GM23338 (cell line): ENCODE measurements at regions not wholly inside any gene's neighbourhood (a gene's known extent, or its start where the extent isn't known, plus 50 kb on each side); places are given as distances from the start of the nearest gene placed in this dataset.
"Not testable (repeated sequence)": the region's sequence is repeated elsewhere in the genome, so short reads cannot be mapped to it uniquely, and the experiment has no call there.

Experiments
- CREB1 ChIP-seq: fragments of 250-450 bp; sonication (Bioruptor Pico); IDR thresholded peaks from 2 replicates; pipeline ENCODE4 v1.5.0; 2020; ENCODE audit warnings: low read depth, mild to moderate bottlenecking, moderate library complexity
- EZH2 ChIP-seq: fragments of 200-600 bp; sonication (generic); IDR thresholded peaks from one replicate; pipeline ENCODE4 v1.8.0; 2017; ENCODE audit warnings: antibody characterized with exemption, mild to moderate bottlenecking, low read depth; ENCODE audit not compliant: unreplicated experiment
- EZH2phosphoT487 ChIP-seq: fragments of 200-600 bp; sonication (generic); IDR thresholded peaks from one replicate; pipeline ENCODE4 v1.8.1; 2018; ENCODE audit warnings: antibody characterized with exemption; ENCODE audit not compliant: unreplicated experiment
- POLR2AphosphoS5 ChIP-seq: IDR thresholded peaks from 2 replicates; pipeline ENCODE4 v1.6.1; 2016; ENCODE audit warnings: antibody characterized with exemption, low read depth
- ZNF114 ChIP-seq: fragments of 250-450 bp; sonication (Bioruptor Pico); IDR thresholded peaks from 2 replicates; pipeline ENCODE4 v1.5.0; 2020; ENCODE audit warnings: mild to moderate bottlenecking, moderate library complexity
- TF ChIP-seq, protein P1 (sequence below): IDR thresholded peaks from one replicate; pipeline ENCODE4 v1.6.1; 2018; ENCODE audit warnings: antibody characterized with exemption; ENCODE audit not compliant: unreplicated experiment
- TF ChIP-seq, protein P2 (sequence below), 2 experiments: fragments of 200-600 bp in 1 of 2; sonication (generic) in 1 of 2; conservative IDR thresholded peaks; 2 replicates each; pipeline versions ENCODE4 v1.5.1 to v1.6.1; 2016 to 2017; ENCODE audit warnings: antibody characterized with exemption in 2 of 2, low read depth in 2 of 2, mild to moderate bottlenecking in 2 of 2, moderate library complexity in 1 of 2
- TF ChIP-seq, protein P3 (sequence below): IDR thresholded peaks from 2 replicates; pipeline ENCODE4 v1.6.1; 2016; ENCODE audit warnings: antibody characterized with exemption
- TF ChIP-seq, protein P4 (sequence below): fragments of 250-450 bp; sonication (Bioruptor Pico); IDR thresholded peaks from 2 replicates; pipeline ENCODE4 v1.5.0; 2020; ENCODE audit warnings: mild to moderate bottlenecking, moderate library complexity

DNA sequence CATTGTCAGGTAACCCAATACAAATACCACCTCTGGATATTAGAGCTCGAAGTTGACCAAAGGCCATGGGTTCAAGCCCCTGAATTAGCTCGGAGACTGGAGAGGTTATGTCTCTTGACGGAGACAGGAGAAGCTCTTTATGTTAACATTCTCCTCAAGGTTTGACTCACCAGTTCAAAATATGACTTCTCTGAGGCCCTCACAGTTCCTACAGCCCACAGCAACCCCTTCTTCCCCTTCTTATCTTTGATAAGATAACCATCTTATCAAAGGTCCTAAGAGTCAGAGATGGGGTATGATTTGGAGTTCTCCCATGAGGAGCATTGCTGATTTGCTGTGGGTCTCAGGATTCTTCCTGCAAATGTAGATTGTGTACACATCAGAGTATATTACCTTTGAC is 246.6 kb downstream of the UBE2NL start:
- TF ChIP-seq, protein P1, sequence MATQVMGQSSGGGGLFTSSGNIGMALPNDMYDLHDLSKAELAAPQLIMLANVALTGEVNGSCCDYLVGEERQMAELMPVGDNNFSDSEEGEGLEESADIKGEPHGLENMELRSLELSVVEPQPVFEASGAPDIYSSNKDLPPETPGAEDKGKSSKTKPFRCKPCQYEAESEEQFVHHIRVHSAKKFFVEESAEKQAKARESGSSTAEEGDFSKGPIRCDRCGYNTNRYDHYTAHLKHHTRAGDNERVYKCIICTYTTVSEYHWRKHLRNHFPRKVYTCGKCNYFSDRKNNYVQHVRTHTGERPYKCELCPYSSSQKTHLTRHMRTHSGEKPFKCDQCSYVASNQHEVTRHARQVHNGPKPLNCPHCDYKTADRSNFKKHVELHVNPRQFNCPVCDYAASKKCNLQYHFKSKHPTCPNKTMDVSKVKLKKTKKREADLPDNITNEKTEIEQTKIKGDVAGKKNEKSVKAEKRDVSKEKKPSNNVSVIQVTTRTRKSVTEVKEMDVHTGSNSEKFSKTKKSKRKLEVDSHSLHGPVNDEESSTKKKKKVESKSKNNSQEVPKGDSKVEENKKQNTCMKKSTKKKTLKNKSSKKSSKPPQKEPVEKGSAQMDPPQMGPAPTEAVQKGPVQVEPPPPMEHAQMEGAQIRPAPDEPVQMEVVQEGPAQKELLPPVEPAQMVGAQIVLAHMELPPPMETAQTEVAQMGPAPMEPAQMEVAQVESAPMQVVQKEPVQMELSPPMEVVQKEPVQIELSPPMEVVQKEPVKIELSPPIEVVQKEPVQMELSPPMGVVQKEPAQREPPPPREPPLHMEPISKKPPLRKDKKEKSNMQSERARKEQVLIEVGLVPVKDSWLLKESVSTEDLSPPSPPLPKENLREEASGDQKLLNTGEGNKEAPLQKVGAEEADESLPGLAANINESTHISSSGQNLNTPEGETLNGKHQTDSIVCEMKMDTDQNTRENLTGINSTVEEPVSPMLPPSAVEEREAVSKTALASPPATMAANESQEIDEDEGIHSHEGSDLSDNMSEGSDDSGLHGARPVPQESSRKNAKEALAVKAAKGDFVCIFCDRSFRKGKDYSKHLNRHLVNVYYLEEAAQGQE: not testable (repeated sequence)
- TF ChIP-seq, protein P2, sequence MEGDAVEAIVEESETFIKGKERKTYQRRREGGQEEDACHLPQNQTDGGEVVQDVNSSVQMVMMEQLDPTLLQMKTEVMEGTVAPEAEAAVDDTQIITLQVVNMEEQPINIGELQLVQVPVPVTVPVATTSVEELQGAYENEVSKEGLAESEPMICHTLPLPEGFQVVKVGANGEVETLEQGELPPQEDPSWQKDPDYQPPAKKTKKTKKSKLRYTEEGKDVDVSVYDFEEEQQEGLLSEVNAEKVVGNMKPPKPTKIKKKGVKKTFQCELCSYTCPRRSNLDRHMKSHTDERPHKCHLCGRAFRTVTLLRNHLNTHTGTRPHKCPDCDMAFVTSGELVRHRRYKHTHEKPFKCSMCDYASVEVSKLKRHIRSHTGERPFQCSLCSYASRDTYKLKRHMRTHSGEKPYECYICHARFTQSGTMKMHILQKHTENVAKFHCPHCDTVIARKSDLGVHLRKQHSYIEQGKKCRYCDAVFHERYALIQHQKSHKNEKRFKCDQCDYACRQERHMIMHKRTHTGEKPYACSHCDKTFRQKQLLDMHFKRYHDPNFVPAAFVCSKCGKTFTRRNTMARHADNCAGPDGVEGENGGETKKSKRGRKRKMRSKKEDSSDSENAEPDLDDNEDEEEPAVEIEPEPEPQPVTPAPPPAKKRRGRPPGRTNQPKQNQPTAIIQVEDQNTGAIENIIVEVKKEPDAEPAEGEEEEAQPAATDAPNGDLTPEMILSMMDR (conservative IDR thresholded peaks at IDR 0.05; ENCODE audit: low read depth in 2 of 2): not testable (repeated sequence)
- TF ChIP-seq POLR2AphosphoS5; EZH2phosphoT487; ZNF114 (CRISPR knock-in tag); EZH2; CREB1 (CRISPR knock-in tag): not testable (repeated sequence)
- TF ChIP-seq, protein P3, sequence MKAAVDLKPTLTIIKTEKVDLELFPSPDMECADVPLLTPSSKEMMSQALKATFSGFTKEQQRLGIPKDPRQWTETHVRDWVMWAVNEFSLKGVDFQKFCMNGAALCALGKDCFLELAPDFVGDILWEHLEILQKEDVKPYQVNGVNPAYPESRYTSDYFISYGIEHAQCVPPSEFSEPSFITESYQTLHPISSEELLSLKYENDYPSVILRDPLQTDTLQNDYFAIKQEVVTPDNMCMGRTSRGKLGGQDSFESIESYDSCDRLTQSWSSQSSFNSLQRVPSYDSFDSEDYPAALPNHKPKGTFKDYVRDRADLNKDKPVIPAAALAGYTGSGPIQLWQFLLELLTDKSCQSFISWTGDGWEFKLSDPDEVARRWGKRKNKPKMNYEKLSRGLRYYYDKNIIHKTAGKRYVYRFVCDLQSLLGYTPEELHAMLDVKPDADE: not testable (repeated sequence)
- TF ChIP-seq, protein P4, sequence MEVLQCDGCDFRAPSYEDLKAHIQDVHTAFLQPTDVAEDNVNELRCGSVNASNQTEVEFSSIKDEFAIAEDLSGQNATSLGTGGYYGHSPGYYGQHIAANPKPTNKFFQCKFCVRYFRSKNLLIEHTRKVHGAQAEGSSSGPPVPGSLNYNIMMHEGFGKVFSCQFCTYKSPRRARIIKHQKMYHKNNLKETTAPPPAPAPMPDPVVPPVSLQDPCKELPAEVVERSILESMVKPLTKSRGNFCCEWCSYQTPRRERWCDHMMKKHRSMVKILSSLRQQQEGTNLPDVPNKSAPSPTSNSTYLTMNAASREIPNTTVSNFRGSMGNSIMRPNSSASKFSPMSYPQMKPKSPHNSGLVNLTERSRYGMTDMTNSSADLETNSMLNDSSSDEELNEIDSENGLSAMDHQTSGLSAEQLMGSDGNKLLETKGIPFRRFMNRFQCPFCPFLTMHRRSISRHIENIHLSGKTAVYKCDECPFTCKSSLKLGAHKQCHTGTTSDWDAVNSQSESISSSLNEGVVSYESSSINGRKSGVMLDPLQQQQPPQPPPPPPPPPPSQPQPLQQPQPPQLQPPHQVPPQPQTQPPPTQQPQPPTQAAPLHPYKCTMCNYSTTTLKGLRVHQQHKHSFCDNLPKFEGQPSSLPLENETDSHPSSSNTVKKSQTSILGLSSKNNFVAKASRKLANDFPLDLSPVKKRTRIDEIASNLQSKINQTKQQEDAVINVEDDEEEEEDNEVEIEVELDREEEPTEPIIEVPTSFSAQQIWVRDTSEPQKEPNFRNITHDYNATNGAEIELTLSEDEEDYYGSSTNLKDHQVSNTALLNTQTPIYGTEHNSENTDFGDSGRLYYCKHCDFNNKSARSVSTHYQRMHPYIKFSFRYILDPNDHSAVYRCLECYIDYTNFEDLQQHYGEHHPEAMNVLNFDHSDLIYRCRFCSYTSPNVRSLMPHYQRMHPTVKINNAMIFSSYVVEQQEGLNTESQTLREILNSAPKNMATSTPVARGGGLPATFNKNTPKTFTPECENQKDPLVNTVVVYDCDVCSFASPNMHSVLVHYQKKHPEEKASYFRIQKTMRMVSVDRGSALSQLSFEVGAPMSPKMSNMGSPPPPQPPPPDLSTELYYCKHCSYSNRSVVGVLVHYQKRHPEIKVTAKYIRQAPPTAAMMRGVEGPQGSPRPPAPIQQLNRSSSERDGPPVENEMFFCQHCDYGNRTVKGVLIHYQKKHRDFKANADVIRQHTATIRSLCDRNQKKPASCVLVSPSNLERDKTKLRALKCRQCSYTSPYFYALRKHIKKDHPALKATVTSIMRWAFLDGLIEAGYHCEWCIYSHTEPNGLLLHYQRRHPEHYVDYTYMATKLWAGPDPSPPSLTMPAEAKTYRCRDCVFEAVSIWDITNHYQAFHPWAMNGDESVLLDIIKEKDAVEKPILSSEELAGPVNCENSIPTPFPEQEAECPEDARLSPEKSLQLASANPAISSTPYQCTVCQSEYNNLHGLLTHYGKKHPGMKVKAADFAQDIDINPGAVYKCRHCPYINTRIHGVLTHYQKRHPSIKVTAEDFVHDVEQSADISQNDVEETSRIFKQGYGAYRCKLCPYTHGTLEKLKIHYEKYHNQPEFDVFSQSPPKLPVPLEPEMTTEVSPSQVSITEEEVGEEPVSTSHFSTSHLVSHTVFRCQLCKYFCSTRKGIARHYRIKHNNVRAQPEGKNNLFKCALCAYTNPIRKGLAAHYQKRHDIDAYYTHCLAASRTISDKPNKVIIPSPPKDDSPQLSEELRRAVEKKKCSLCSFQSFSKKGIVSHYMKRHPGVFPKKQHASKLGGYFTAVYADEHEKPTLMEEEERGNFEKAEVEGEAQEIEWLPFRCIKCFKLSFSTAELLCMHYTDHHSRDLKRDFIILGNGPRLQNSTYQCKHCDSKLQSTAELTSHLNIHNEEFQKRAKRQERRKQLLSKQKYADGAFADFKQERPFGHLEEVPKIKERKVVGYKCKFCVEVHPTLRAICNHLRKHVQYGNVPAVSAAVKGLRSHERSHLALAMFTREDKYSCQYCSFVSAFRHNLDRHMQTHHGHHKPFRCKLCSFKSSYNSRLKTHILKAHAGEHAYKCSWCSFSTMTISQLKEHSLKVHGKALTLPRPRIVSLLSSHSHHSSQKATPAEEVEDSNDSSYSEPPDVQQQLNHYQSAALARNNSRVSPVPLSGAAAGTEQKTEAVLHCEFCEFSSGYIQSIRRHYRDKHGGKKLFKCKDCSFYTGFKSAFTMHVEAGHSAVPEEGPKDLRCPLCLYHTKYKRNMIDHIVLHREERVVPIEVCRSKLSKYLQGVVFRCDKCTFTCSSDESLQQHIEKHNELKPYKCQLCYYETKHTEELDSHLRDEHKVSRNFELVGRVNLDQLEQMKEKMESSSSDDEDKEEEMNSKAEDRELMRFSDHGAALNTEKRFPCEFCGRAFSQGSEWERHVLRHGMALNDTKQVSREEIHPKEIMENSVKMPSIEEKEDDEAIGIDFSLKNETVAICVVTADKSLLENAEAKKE (CRISPR knock-in tag): not testable (repeated sequence)
